Brain microvascular endothelial cell (primary cell): ENCODE measurements at regions not wholly inside any gene's neighbourhood (a gene's known extent, or its start where the extent isn't known, plus 50 kb on each side); places are given as distances from the start of the nearest gene placed in this dataset.

Experiments
- DNase-seq: peaks from one replicate; pipeline ENCODE4 v3.0.0-alpha.2; 2020
- H3K27ac ChIP-seq: fragments of 250-450 bp; sonication (Bioruptor Pico); 2 replicates; pipeline ENCODE4 v1.5.1; 2020; ENCODE audit warnings: mild to moderate bottlenecking, moderate library complexity
- H3K27me3 ChIP-seq: fragments of 250-450 bp; sonication (Bioruptor Pico); replicated peaks from 2 replicates; pipeline ENCODE4 v1.5.1; 2020; ENCODE audit warnings: mild to moderate bottlenecking
- H3K36me3 ChIP-seq: fragments of 250-450 bp; sonication (Bioruptor Pico); replicated peaks from 2 replicates; pipeline ENCODE4 v1.5.1; 2020; ENCODE audit warnings: mild to moderate bottlenecking
- H3K4me3 ChIP-seq: 2 replicates; pipeline ENCODE4 v1.5.1; 2011; ENCODE audit warnings: low read depth, mild to moderate bottlenecking, control low read depth, low read length, moderate library complexity
- in situ Hi-C: cut with HindIII; loops from 2 replicates; pipeline ENCODE4 v1.10.0; 2017; ENCODE audit warnings: low sequenced_read_pairs, low pct_ligation_motif_present
- TF ChIP-seq, protein P1 (sequence below): IDR thresholded peaks from 2 replicates; pipeline ENCODE4 v1.5.1; 2011; ENCODE audit warnings: low read depth, mild to moderate bottlenecking, moderate library complexity, low read length, control low read depth, inconsistent platforms; ENCODE audit errors: missing control alignments

DNA sequence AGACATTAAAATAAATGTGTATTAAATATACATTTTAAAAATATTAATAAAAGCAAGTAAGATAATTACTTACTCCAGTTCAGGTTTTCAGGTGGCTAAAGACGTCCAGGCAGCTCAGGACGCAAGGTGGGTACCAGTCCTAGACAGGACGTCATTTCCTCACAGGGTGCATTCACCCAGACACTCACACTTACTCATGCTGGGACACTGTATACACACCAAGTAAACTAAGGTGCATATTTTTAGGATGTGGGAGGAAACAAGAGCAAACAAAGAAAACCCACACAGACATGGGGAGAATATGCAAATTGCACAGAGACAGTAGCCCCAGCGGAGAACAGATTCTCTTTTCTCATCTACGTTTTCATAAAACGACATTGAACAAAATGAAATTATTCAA is 457.9 kb downstream of the BRINP3 start:
- H3K27me3 ChIP-seq, result no peaks in the 10 kb centered on the region
- H3K27ac ChIP-seq, result no peak overlapping the region
- no peak overlapping the region for H3K4me3 ChIP-seq
- in situ Hi-C loops, result no loop called here
- H3K36me3 ChIP-seq, result no peaks in the 10 kb centered on the region
- TF ChIP-seq, protein P1, sequence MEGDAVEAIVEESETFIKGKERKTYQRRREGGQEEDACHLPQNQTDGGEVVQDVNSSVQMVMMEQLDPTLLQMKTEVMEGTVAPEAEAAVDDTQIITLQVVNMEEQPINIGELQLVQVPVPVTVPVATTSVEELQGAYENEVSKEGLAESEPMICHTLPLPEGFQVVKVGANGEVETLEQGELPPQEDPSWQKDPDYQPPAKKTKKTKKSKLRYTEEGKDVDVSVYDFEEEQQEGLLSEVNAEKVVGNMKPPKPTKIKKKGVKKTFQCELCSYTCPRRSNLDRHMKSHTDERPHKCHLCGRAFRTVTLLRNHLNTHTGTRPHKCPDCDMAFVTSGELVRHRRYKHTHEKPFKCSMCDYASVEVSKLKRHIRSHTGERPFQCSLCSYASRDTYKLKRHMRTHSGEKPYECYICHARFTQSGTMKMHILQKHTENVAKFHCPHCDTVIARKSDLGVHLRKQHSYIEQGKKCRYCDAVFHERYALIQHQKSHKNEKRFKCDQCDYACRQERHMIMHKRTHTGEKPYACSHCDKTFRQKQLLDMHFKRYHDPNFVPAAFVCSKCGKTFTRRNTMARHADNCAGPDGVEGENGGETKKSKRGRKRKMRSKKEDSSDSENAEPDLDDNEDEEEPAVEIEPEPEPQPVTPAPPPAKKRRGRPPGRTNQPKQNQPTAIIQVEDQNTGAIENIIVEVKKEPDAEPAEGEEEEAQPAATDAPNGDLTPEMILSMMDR, result no peak
- DNase-seq, result no peak

DNA sequence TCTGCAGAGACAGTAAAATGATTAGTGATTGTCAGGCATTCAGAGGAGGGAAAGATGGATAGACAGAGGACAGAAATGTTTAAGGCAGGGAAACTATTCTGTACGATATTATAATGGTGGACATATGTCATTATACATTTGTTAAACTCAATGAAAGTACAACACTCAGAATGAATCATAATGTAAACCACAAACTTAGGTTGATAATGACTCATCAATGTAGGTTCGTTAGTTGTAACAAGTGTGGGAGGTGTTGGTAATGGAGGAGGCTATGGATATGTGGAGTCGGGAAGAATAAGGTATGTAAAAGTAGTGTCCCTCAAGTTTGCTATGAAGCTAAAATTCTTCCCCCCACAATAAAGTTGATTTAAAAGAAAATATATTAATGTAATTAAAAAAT is 455.0 kb downstream of the BRINP3 start:
- DNase-seq, result no peak
- H3K4me3 ChIP-seq, result no peak overlapping the region
- no peaks in the 10 kb centered on the region for H3K36me3 ChIP-seq
- no peak overlapping the region for H3K27ac ChIP-seq
- H3K27me3 ChIP-seq, result no peaks in the 10 kb centered on the region
- TF ChIP-seq, protein P1, result no peak
- in situ Hi-C loops, result no loop called here

DNA sequence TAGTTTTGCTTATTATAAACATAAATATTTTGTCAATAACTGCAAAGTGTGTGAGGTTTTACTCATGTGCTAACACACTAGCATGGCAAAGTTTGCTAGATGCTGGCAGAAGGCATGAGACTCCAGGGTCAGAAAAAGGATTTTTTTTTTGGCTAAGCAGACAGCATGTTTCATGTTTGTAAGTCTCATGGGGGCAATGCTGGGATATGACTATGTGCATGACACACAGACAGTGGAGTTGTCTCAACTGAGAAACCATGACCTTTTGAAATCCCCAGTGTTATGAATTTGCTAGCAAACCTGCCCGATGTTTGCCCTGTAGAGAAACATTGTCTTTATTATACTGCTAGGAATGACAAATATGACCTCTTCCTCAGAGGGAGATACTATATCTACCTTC is 448.2 kb downstream of the BRINP3 start:
- Histone ChIP-seq H3K36me3 (no peaks in the 10 kb centered on the region), H3K4me3 (no peak overlapping the region), H3K27me3 (no peaks in the 10 kb centered on the region), H3K27ac (no peak overlapping the region)
- TF ChIP-seq, protein P1, result no peak
- in situ Hi-C loops, result no loop called here
- no peak for DNase-seq

DNA sequence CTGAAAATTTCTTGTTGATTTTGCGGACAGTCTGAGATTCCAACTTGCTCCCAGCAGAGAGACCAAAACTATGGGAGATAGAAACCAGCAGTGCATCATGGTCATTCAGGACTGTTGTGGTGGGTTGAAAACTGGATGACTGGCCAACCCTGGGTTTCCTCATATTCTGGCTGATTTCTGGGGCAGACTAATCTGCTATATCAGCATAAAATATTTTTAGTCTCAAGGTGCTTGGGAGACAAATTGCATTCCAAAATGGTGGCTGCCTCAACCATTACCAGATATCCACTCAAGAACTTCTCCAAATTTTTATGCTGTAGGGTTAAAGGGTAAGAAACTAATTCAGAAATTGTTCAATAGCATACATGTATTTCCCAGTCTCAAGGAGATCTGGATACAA is 434.0 kb downstream of the BRINP3 start:
- H3K4me3 ChIP-seq, result no peak overlapping the region
- in situ Hi-C loops, result no loop called here
- no peak for DNase-seq
- H3K27me3 ChIP-seq, result no peaks in the 10 kb centered on the region
- no peak overlapping the region for H3K27ac ChIP-seq
- H3K36me3 ChIP-seq, result no peaks in the 10 kb centered on the region
- TF ChIP-seq, protein P1, result no peak

DNA sequence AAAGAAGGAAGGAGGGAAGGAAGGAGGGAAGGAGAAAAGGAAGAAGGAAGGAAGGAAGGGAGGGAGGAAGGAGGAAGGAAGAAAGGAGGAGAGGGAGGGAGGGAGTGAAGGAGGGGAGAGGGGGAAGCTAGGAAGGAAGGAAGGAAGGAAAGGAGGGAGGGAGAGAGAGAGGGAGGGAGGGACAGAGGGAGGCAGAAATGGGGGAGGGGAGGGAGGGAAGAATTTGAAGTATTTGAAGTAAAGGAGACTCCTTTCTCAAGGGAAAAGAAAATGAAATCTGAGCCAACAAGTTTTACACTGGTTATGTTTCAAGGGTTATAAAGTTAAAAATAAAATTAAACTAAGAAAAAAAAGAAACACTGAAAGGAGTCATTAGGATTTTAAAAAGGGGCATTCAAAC is 431.4 kb downstream of the BRINP3 start:
- Histone ChIP-seq H3K4me3 (no peak overlapping the region), H3K27me3 (no peaks in the 10 kb centered on the region), H3K36me3 (no peaks in the 10 kb centered on the region), H3K27ac (no peak overlapping the region)
- in situ Hi-C loops, result no loop called here
- no peak for DNase-seq
- TF ChIP-seq, protein P1, result no peak
